ENCODE measurements at regions not wholly inside any gene's neighbourhood (a gene's known extent, or its start where the extent isn't known, plus 50 kb on each side); places are given as distances from the start of the nearest gene placed in this dataset.

DNA sequence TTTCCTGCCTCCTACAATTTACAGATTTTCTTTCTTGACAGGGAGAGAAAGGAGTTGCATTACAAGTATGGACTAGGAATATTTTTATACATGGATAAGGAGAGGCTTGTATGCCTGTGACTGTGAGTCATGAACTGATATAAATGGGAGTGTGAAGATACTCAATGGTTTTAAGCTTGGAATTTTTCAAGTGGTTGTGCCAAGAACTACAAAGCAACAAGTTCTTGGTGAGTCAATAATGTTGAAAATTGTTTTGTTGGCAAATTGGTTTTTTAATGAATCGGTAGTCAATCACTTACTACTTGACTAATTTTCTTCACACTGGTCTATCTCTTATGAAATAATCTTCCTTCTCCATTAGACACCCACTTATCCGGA is 58.9 kb upstream of the HMGA2 start:
- TF ChIP-seq, protein P1, sequence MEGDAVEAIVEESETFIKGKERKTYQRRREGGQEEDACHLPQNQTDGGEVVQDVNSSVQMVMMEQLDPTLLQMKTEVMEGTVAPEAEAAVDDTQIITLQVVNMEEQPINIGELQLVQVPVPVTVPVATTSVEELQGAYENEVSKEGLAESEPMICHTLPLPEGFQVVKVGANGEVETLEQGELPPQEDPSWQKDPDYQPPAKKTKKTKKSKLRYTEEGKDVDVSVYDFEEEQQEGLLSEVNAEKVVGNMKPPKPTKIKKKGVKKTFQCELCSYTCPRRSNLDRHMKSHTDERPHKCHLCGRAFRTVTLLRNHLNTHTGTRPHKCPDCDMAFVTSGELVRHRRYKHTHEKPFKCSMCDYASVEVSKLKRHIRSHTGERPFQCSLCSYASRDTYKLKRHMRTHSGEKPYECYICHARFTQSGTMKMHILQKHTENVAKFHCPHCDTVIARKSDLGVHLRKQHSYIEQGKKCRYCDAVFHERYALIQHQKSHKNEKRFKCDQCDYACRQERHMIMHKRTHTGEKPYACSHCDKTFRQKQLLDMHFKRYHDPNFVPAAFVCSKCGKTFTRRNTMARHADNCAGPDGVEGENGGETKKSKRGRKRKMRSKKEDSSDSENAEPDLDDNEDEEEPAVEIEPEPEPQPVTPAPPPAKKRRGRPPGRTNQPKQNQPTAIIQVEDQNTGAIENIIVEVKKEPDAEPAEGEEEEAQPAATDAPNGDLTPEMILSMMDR (IDR thresholded peaks at IDR 0.05): no peak
- no peak for TF ChIP-seq POLR2A (IDR thresholded peaks at IDR 0.05)
